Keratinocyte (primary cell): ENCODE measurements at regions not wholly inside any gene's neighbourhood (a gene's known extent, or its start where the extent isn't known, plus 50 kb on each side); places are given as distances from the start of the nearest gene placed in this dataset.

ENCODE experiments used
- EZH2 ChIP-seq: IDR thresholded peaks from one replicate; pipeline ENCODE4 v1.6.1; 2012; ENCODE audit warnings: inconsistent platforms, mild to moderate bottlenecking, low read length, moderate library complexity
- TF ChIP-seq, protein P1 (sequence below), 3 experiments: IDR thresholded peaks in 1 of 3; conservative IDR thresholded peaks in 1 of 3; optimal IDR thresholded peaks in 1 of 3; 2 replicates in 2 of 3; 3 replicates in 1 of 3; pipeline versions ENCODE3 to v1.5.1; 2011; ENCODE audit warnings: low read length in 3 of 3, mild to moderate bottlenecking in 3 of 3, moderate library complexity in 2 of 3, control low read depth in 1 of 3, inconsistent platforms in 1 of 3; ENCODE audit not compliant: insufficient read depth in 2 of 3; ENCODE audit errors: extremely low read depth in 1 of 3

DNA sequence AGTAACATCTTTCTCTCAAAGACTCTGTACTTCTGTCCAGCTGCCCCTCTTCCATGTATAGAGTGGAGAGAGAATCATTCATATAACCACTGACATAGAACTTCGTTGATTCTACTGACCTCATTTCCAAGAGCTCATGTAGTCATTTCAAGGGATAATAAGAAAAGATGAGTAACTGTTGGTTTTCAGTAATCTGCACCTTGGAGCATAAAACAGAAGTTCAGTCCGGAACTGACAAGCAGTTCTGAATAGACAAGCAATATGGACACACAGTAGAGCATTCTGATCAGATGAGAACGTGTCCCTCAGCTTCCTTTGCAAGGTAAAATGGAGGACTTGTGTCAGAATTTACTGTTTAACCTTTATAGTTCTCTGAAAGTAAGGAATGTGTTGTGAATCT is 847.1 kb downstream of the REEP3 start:
- TF ChIP-seq, protein P1, sequence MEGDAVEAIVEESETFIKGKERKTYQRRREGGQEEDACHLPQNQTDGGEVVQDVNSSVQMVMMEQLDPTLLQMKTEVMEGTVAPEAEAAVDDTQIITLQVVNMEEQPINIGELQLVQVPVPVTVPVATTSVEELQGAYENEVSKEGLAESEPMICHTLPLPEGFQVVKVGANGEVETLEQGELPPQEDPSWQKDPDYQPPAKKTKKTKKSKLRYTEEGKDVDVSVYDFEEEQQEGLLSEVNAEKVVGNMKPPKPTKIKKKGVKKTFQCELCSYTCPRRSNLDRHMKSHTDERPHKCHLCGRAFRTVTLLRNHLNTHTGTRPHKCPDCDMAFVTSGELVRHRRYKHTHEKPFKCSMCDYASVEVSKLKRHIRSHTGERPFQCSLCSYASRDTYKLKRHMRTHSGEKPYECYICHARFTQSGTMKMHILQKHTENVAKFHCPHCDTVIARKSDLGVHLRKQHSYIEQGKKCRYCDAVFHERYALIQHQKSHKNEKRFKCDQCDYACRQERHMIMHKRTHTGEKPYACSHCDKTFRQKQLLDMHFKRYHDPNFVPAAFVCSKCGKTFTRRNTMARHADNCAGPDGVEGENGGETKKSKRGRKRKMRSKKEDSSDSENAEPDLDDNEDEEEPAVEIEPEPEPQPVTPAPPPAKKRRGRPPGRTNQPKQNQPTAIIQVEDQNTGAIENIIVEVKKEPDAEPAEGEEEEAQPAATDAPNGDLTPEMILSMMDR (optimal IDR thresholded peaks at IDR 0.05 in 1 of 3, IDR thresholded peaks at IDR 0.05 in 1 of 3, conservative IDR thresholded peaks at IDR 0.05 in 1 of 3; ENCODE audit: extremely low read depth in 1 of 3, insufficient read depth in 2 of 3, low read length in 3 of 3): no peak
- TF ChIP-seq EZH2: no peak
